ENCODE measurements at regions not wholly inside any gene's neighbourhood (a gene's known extent, or its start where the extent isn't known, plus 50 kb on each side); places are given as distances from the start of the nearest gene placed in this dataset.

- ChIA-PET CTCF (no interaction called here), POLR2A (no interaction called here)
- no peak for DNase-seq (ENCODE audit: low read depth, low spot score)
- H3K4me3 ChIP-seq (ENCODE audit: low read depth, low read length) = no peak overlapping the region
- TF ChIP-seq CTCF (IDR thresholded peaks at IDR 0.05; ENCODE audit: insufficient read depth, low read length, missing control alignments) = no peak
Measured at GRCh38 chr18:5064841-5065370, 132.2 kb downstream of the AKAIN1 start.

DNA sequence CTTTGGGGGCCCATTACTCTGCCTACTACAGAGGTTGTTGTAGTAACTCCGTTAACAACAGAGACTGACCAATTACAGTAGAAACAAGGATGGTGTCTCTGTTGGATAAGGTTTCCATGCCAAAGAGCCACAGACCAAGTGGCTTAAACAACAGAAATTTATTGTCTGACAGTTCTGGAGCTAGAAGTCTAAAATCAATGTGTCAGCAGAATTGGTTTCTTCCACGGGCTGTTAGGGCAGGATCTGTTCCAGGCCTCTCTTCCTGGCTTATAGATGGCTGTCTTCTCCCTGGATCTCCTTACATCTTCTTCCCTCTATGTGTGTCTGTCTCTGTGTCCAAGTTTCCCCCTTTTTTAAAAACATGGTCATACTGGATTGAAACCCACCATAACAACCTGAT, 135.3 kb downstream of the AKAIN1 start:
- no peak for TF ChIP-seq CTCF (IDR thresholded peaks at IDR 0.05; ENCODE audit: insufficient read depth, low read length, missing control alignments)
- DNase-seq (ENCODE audit: low read depth, low spot score) = no peak
- ChIA-PET CTCF (no interaction called here), POLR2A (no interaction called here)
- no peak overlapping the region for H3K4me3 ChIP-seq (ENCODE audit: low read depth, low read length)

DNA sequence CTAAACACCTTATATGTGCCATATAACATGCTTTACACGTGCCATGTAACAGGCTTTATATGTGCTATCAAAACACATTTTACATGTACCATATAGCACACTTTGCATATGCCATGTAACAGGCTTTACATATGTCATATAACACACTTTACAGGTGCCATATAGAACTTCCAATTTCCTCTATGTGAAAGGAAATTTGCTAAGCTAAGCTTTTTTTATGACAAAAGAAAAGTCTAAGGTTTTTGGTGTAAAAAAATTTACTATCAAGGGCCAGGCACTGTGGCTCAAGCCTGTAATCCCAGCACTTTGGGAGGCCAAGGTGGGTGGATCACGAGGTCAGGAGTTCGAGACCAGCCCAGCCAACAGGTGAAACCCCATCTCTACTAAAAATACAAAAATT, 136.5 kb downstream of the AKAIN1 start:
- CTCF ChIA-PET = interaction anchor here (0.8 to 1.0 kb wide), 2 partner anchors 13 to 954 kb away, joined by 3 read pairs; no protein-coding TSS in a partner anchor
- POLR2A ChIA-PET = no interaction called here

DNA sequence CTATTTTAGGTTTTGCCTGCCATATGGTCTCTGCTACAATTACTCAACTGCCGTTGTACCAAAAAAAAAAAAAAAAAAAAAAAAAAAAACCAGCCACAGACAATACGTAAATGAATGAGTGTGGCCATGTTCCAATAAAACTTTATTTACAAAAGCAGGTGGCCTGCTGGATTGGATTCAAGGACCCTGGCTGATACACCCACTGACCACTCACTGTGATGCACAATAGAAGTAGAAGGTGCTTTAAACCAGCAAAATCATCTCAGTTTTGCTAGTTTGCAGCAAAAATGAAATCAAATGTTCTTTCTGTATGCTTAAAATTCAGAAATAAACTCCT, 137.4 kb downstream of the AKAIN1 start:
- TF ChIP-seq CTCF (IDR thresholded peaks at IDR 0.05; ENCODE audit: insufficient read depth, low read length, missing control alignments) = no peak
- ChIA-PET CTCF (interaction anchor here (0.8 to 2.7 kb wide), 3 partner anchors 14 to 953 kb away, joined by 3 to 42 read pairs (median 3); no protein-coding TSS in a partner anchor), POLR2A (no interaction called here)

More for the DNA sequence above, 136.5 kb downstream of the AKAIN1 start:
- DNase-seq (ENCODE audit: low read depth, low spot score) = no peak
- H3K4me3 ChIP-seq (ENCODE audit: low read depth, low read length) = no peak overlapping the region
- no peak for TF ChIP-seq CTCF (IDR thresholded peaks at IDR 0.05; ENCODE audit: insufficient read depth, low read length, missing control alignments)

GRCh38 chr18:5058768-5059695, 138.0 kb downstream of the AKAIN1 start:
- TF ChIP-seq CTCF (IDR thresholded peaks at IDR 0.05; ENCODE audit: insufficient read depth, low read length, missing control alignments) = no peak
- no peak overlapping the region for H3K4me3 ChIP-seq (ENCODE audit: low read depth, low read length)
- CTCF ChIA-PET = interaction anchor here (1.2 to 2.7 kb wide), 4 partner anchors 9 to 960 kb away, joined by 3 to 42 read pairs (median 8); no protein-coding TSS in a partner anchor
- POLR2A ChIA-PET = no interaction called here
- DNase-seq (ENCODE audit: low read depth, low spot score) = no peak

More for the DNA sequence above, 137.4 kb downstream of the AKAIN1 start:
- DNase-seq (ENCODE audit: low read depth, low spot score) = no peak
- no peak overlapping the region for H3K4me3 ChIP-seq (ENCODE audit: low read depth, low read length)
